Activated T-cell treated with anti-CD3 and anti-CD28 coated beads, Interleukin-2, amount 50 U/mL, for 4 hours (primary cell): ENCODE measurements at regions not wholly inside any gene's neighbourhood (a gene's known extent, or its start where the extent isn't known, plus 50 kb on each side); places are given as distances from the start of the nearest gene placed in this dataset.
"Not testable (repeated sequence)": the region's sequence is repeated elsewhere in the genome, so short reads cannot be mapped to it uniquely, and the experiment has no call there.

ENCODE experiments used
- ATAC-seq, 2 donors: fragments of 200-7000 bp; cut with Tn5 transposase; one replicate each; pipeline ENCODE4 v1.10.0; 2021
- DNase-seq: peaks from one replicate; pipeline ENCODE4 v3.0.0-alpha.2; 2020
- H3K27me3 Mint-ChIP-seq: one replicate; pipeline ENCODE4 v1.8.0; 2021; ENCODE audit warnings: low read depth, mixed read lengths
- H3K36me3 Mint-ChIP-seq: one replicate; pipeline ENCODE4 v1.8.0; 2022; ENCODE audit warnings: mixed read lengths; ENCODE audit not compliant: insufficient read depth
- H3K4me1 Mint-ChIP-seq: one replicate; pipeline ENCODE4 v1.8.0; 2021; ENCODE audit warnings: low read depth, mixed read lengths
- H3K4me3 Mint-ChIP-seq: one replicate; pipeline ENCODE4 v1.8.0; 2021; ENCODE audit warnings: mild to moderate bottlenecking, moderate library complexity, mixed read lengths
- H3K9me3 Mint-ChIP-seq: one replicate; pipeline ENCODE4 v1.8.0; 2021; ENCODE audit warnings: mixed read lengths

DNA sequence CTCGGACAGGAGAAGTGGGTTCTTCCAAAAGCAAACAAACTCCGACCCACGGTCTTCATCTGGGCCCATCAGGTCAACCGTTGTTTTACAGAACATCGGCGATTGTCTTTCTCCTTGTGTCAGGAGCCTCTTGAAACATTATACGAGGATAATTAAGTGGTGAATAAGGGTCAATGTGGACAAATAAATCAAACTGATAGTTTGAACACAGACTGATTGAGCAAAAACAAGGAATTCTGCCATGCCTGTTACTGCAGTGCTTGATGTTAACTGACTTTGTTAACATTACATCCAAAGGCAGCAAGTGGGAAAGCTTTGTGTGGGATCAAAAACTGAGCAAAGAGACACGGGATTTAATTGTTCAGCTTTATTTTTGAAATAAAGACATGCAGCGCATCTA, 101.1 kb upstream of the IFNGR1 start:
- H3K27me3 Mint-ChIP-seq, result no peaks in the 10 kb centered on the region
- no peaks in the 10 kb centered on the region for H3K4me1 Mint-ChIP-seq
- ATAC-seq, result no peak

DNA sequence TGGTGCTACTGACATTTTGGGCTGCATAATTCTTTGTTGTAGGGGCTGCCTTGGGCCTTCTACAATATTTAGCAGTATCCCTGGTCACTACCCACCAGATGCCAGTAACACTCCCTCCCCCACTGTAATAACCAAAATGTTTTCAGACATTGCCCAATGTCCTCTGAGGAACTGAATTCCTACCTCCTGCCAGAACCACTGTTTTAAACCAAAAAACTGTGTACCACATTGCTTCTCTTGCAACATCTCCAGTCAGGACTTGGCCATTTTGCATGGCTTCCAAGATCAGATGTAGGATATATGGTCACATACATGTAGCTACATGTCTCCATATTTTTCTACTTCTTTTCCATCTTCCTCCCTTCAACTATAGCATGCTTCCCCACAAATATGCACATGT, 97.4 kb upstream of the IFNGR1 start:
- Mint-ChIP-seq H3K9me3 (no peaks in the 10 kb centered on the region), H3K4me1 (no peaks in the 10 kb centered on the region), H3K36me3 (no peaks in the 10 kb centered on the region), H3K4me3 (no peak overlapping the region), H3K27me3 (no peaks in the 10 kb centered on the region)
- ATAC-seq, result no peak
- DNase-seq, result no peak

More for the DNA sequence above, 101.1 kb upstream of the IFNGR1 start:
- DNase-seq, result no peak
- Mint-ChIP-seq H3K36me3 (no peaks in the 10 kb centered on the region), H3K4me3 (no peak overlapping the region), H3K9me3 (no peaks in the 10 kb centered on the region)

DNA sequence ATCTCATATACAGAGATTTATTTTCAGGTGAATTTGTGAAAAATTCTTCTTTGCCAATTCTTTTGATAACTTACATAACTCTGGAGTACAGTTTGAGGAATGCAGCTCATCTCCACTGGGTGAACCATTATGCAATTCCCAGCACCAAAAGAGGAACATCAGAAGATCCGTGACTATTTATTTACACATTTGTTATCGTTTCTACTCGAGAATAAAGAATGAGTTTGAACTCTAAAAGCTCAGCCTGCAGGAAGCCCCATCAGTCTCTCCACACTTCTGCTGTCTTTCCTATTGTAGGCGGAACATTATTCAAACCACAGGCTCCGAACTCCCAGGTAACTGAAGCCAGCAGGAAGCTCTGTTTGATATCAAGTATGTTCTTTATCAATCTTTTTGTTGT, 95.9 kb upstream of the IFNGR1 start:
- Mint-ChIP-seq H3K9me3 (no peaks in the 10 kb centered on the region), H3K36me3 (no peaks in the 10 kb centered on the region), H3K4me3 (no peak overlapping the region), H3K4me1 (no peaks in the 10 kb centered on the region), H3K27me3 (no peaks in the 10 kb centered on the region)
- no peak for DNase-seq
- ATAC-seq, result no peak

DNA sequence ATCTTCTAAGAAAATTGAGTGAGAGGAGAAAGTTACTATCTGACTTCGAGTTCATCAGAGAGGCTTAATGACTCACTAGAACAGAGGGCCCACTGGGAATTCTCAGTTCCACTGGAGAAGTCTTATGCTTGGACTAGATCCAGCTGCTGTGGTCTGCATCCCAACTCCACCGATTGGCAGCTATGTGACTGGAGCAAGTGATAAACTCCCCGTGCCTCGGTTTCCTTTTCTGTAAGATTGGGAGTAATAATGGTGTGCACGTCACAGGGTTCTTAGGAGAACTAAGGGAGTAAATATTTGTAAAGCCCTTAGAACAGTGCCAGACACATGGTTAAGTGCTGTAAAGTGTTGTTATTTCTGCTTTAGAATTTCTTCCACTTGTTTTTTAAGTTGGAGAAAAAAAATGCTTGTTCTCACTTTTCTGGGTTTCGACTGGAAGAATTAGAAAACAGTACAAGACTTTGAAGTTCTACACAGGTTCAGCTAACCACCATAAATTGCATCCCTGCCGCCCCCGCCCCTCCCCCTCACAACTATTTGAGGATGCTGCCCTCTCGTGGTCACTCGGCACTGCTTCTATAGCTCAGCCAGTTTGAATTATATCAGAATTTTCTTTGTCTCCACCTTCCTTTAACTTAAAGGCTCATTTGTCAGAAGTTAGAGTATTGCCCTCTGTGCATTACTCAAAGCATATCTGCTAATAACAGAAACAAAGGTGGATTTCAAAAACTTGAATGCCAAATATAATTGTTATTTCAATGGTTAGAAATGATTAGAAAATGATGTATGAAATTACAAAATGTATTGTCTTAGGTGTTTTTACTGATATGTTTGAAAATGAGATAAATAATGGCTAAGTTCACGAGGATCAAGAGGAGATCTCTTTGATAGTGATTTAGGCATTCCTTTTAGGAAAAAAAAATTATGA, 95.0 kb upstream of the IFNGR1 start:
- ATAC-seq (peak; percentile 67 to 85), DNase-seq (peak; percentile 71)
- Mint-ChIP-seq H3K9me3 (no peaks in the 10 kb centered on the region), H3K4me1 (no peaks in the 10 kb centered on the region), H3K4me3 (no peak overlapping the region), H3K36me3 (no peaks in the 10 kb centered on the region), H3K27me3 (no peaks in the 10 kb centered on the region)

DNA sequence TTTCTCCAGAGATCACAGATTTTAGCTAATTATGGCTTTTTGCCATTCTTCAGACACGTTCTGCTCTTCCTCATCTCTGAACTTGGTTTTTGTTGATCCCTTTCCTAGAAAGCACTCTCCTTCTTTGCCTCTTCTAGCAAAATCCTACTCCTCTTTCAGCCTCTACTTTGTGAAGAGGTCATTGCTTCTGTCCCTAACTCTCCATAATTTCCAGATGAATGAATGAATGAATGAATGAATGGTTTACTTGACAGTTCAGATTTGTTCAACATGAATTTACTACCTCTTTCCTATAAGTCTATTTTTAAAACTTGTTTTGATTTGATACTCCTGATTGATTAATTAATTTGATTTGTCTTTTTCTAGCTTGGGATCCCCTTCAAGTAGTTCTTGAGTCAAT, 94.0 kb upstream of the IFNGR1 start:
- no peak overlapping the region for H3K4me3 Mint-ChIP-seq
- no peaks in the 10 kb centered on the region for H3K36me3 Mint-ChIP-seq
- H3K9me3 Mint-ChIP-seq, result no peaks in the 10 kb centered on the region
- no peak for DNase-seq
- no peaks in the 10 kb centered on the region for H3K4me1 Mint-ChIP-seq
- H3K27me3 Mint-ChIP-seq, result no peaks in the 10 kb centered on the region
- ATAC-seq, result no peak

DNA sequence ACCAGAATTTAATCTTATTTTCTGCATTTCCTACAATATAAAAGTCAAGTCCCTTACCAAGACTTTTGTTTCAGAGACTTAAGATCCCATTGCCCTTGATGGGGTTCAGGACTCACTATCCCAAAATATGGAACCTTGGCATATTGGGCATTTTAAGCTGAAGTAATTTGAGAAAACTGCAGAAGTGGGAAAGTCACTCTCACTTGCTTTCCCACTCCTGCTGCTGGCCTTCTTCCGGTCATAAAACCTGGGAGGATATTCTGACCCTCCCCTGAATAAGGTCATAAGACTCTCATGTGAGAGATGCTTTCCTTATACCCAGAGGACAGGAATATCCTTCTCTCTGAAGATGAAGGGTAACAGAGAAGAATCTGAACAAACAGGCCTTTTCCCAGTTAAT, 92.8 kb upstream of the IFNGR1 start:
- Mint-ChIP-seq H3K4me1 (no peaks in the 10 kb centered on the region), H3K9me3 (no peaks in the 10 kb centered on the region), H3K4me3 (no peak overlapping the region), H3K36me3 (no peaks in the 10 kb centered on the region), H3K27me3 (no peaks in the 10 kb centered on the region)
- DNase-seq (no peak), ATAC-seq (no peak)

DNA sequence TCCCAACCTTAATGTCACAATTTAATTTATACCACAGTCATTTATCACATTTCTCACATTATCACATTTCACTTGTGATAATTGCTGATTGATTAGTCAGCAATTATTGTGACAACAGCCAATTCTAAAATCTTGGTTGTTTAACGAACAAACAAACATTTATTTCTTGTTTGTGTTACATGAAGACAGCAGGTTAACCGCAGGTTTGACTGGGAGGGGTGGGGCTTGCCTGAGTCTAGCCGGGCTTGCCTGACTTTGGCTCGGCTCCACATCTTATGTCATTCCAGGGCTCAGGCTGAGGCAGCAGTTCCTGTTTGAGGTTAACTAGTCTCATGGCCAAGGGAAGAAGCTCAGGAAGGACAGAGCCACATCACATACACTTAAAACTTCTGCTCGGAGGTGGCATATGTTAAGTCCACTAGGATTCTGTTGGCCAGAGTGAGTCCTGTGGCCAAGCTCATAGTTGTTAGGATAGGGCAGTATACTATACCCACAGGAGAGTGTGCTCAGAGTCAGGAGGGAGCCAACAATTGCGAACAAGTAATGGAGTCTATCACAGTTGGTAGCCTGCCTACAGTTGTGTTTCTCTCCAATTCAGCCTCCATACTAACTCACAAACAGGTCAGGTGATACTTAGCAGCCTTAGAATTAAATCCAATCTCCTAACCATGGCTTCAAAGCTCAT, 90.0 kb upstream of the IFNGR1 start:
- H3K36me3 Mint-ChIP-seq, result no peaks in the 10 kb centered on the region
- ATAC-seq (no peak), DNase-seq (no peak)
- H3K4me3 Mint-ChIP-seq, result no peak overlapping the region
- H3K27me3 Mint-ChIP-seq, result no peaks in the 10 kb centered on the region
- H3K9me3 Mint-ChIP-seq, result no peaks in the 10 kb centered on the region
- H3K4me1 Mint-ChIP-seq, result no peaks in the 10 kb centered on the region

DNA sequence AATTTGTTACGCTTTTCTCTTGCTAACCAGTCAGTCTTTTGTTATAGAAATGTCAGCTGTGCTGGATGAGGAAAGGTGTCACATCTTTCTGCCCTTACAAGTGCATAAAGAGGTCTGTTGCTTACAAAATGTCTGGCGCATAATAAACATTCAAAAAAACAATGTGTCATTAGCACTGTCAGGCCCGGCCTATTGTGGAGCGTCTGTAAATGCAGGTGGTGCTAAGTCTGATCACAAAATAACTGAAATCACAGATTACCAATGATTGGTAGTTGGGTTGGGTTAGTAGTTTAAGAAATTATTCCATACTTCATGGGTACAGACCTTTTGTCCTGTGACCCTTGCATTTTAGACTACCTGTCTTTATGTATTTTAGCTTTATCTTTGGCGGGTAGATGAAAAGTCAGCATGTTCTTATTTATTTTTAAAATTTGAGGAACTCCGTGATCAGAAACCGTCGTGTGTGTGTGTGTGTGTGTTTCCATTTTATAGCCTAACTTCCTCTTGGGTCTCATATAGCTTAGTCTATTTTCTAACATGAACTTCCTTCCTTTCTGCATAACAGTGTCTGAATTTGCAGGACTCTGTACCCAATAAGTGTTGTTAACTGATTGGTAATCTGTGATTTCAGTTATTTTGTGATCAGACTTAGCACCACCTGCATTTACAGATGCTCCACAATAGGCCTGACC, 88.1 kb upstream of the IFNGR1 start:
- no peaks in the 10 kb centered on the region for H3K27me3 Mint-ChIP-seq
- H3K4me1 Mint-ChIP-seq, result no peaks in the 10 kb centered on the region
- no peak overlapping the region for H3K4me3 Mint-ChIP-seq
- ATAC-seq, result no peak
- no peaks in the 10 kb centered on the region for H3K36me3 Mint-ChIP-seq
- DNase-seq, result no peak
- H3K9me3 Mint-ChIP-seq, result no peaks in the 10 kb centered on the region

DNA sequence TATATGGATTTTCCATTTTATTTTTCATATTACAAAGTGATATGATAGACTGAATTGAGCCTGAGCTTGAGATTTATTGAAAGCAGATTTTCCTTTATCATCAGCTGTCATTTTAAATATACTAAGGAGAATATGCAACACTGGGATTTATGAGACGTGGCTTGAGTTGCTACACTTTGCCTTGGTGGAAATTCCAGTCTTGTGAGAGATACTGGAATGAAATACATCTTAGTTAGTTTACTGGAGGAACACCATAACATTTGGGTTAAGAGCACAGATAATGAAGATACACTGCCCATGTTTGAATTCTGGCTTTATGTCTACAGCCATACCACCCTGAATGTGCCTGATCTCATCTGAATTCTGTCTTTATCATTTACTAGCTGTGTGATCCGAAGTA, 86.5 kb upstream of the IFNGR1 start:
- no peak for DNase-seq
- Mint-ChIP-seq H3K36me3 (no peaks in the 10 kb centered on the region), H3K4me3 (no peak overlapping the region), H3K9me3 (no peaks in the 10 kb centered on the region), H3K4me1 (no peaks in the 10 kb centered on the region), H3K27me3 (no peaks in the 10 kb centered on the region)
- ATAC-seq, result no peak

DNA sequence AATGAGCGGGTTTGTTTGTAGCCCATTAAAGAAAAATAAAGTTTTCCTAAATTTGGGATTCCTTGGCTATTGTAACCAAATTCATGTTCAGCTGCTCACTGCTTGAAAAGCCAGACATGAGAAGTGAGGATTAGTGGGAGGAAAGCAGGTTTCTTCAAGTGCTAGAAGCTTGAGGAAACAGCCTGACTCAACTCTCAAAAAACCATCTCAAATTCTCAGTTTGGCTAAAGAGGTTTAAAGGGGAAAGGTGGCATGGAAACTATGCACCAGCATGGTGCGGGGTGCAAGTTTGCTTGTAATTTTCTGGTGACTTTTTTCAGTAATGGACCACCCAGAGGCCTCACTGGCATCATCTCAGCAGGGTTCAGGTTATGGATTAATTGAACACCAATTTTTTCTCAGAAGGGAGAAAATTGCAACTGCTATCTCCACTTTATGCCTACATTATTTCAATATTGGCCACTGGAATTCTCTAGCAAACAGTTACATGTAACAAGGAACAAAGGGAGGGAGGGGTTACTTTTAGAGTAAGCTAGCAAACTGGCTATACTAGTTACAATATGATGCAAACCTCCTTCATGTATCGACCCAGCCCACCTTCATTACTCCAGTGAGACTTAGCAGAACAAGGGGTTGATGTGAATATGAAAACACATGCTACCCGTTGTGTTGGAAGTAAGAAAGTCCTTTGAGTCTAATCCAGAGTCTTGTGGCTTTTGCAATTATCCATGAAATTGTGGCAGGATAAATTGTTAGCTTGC, 85.0 kb upstream of the IFNGR1 start:
- H3K27me3 Mint-ChIP-seq, result no peaks in the 10 kb centered on the region
- no peak for ATAC-seq
- H3K36me3 Mint-ChIP-seq, result no peaks in the 10 kb centered on the region
- H3K4me3 Mint-ChIP-seq, result no peak overlapping the region
- no peaks in the 10 kb centered on the region for H3K9me3 Mint-ChIP-seq
- no peaks in the 10 kb centered on the region for H3K4me1 Mint-ChIP-seq
- no peak for DNase-seq

DNA sequence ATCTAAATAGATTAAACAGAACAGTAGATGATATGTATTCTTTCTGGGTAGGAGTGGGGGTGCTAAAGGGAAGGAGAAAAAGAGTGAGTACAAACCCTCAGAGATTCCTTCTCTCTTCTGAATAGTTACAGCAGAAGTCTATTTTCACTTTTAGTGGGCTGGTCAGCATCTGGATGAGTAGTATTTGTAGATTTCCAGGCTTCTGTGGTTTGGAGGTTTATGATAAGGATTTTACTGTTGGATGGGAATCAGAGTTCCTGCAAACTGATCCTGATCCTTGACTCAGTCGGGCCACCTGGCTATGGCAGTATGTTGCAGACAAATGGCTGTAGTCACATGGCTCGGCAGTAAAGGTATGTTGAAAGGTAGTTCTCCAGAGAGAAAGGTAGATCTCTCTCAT, 84.3 kb upstream of the IFNGR1 start:
- Mint-ChIP-seq H3K4me1 (no peaks in the 10 kb centered on the region), H3K4me3 (no peak overlapping the region), H3K9me3 (no peaks in the 10 kb centered on the region), H3K36me3 (no peaks in the 10 kb centered on the region), H3K27me3 (no peaks in the 10 kb centered on the region)
- ATAC-seq, result no peak
- DNase-seq, result no peak

DNA sequence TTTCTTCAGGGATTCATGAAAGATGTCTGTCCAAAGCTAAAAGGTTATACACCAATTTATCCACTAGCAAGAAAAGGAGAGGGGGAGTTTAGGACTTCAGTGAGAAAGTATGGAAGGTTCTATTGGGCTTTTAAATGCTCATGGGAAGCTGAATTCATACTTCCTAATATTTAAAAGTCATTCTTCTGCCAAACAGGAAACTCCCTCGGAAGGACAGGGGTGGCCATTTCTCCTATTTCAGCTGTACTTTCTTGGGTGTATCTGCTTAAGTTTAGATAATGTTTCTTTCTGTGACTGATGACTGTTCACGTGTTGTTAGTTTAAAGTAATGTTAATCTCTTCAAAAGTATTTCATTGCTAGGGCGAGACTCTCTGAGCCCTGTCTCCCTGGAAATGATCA, 80.5 kb upstream of the IFNGR1 start:
- Mint-ChIP-seq H3K4me1 (no peaks in the 10 kb centered on the region), H3K27me3 (no peaks in the 10 kb centered on the region), H3K4me3 (no peak overlapping the region), H3K9me3 (no peaks in the 10 kb centered on the region), H3K36me3 (no peaks in the 10 kb centered on the region)
- DNase-seq (no peak), ATAC-seq (no peak)

DNA sequence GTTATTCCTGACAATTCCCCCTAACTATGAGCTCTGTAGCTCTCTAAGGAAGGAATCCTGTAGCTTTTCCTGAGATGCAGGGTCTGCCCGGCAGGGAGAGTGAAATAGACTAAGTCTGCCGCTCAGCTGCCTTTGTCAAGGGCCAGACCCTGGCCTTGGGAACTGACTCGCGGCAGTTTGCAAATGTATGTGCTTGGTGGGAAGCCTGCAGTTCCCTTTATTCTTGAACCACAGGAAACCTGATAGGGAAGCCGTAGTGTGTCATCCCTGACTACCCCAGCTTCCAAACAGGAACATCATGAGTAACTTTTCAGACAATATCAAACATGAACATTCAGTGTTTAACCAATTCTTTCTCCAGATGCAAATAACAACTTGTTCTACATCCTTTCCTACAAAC, 78.7 kb upstream of the IFNGR1 start:
- DNase-seq, result no peak
- Mint-ChIP-seq H3K27me3 (no peaks in the 10 kb centered on the region), H3K36me3 (no peaks in the 10 kb centered on the region), H3K9me3 (no peaks in the 10 kb centered on the region), H3K4me3 (no peak overlapping the region), H3K4me1 (no peaks in the 10 kb centered on the region)
- ATAC-seq, result no peak

DNA sequence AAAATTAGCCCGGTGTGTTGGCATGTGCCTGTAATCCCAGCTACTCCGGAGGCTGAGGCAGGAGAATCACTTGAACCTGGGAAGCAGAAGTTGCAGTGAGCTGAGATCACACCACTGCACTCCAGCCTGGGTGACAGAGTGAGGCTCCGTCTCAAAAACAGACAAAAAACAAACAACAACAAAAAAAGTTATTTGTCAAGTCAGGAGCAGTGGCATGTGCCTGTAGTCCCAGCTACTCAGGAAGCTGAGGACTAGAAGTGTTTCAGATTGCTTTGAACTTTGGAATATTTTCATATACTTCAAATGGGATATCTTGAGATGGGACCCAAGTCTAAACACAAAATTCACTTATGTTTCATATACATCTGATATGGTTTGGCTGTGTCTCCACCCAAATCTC, 73.1 kb upstream of the IFNGR1 start:
- H3K4me3 Mint-ChIP-seq, H3K36me3 Mint-ChIP-seq, H3K27me3 Mint-ChIP-seq, DNase-seq, H3K9me3 Mint-ChIP-seq, ATAC-seq, H3K4me1 Mint-ChIP-seq: not testable (repeated sequence)
